PC-9 (cell line): ENCODE measurements at regions not wholly inside any gene's neighbourhood (a gene's known extent, or its start where the extent isn't known, plus 50 kb on each side); places are given as distances from the start of the nearest gene placed in this dataset.

Source experiments
- EZH2 ChIP-seq: fragments of 200-600 bp; sonication (generic); IDR thresholded peaks from 2 replicates; pipeline ENCODE4 v1.8.0; 2017; ENCODE audit warnings: antibody characterized with exemption, low read depth
- TF ChIP-seq, protein P1 (sequence below): fragments of 200-600 bp; sonication (generic); conservative IDR thresholded peaks from 2 replicates; pipeline ENCODE4 v1.6.1; 2017; ENCODE audit warnings: mixed run types, antibody characterized with exemption, mild to moderate bottlenecking, moderate library complexity

DNA sequence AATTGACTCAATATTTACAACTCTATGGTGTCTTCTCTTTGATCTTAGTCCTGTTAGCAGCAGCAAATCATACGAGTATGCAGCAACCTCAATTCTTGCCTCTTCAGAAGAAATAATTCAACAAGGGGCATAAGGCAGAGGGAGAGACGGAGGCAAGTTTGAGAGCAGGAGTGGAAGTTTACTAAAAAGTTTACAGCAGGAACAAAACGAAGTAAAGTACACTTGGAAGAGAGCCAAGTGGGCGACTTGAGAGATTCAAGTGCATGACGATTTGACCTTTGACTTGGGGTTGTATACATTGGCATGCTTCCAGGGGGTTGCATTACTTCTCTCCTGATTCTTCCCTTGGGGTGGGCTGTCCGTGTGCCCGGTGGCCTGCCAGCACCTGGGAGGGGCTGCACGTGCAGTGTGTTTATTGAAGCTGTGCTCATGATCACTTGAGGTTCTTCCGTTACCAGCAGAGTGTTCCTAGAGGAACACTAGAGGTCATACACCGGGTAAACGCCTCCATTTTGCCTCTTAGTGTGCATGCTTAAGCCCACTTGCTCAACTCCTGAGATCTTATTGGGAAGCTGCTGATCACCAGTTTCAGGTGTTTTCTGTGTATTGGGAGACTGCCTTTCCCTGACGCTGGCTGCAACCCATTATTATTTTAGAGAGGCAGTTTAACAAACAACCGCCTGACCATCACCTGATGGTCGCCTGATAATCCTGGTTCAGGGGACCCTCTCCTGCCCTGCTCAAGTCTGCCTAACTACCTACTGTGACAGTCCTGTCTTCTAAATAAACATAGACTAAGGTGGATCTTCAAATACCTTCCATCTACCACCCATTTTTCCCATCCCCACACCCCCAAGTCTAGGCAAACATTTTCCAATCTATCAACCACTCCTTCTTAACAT lies 172.4 kb upstream of the MYLIP start:
- TF ChIP-seq, protein P1, sequence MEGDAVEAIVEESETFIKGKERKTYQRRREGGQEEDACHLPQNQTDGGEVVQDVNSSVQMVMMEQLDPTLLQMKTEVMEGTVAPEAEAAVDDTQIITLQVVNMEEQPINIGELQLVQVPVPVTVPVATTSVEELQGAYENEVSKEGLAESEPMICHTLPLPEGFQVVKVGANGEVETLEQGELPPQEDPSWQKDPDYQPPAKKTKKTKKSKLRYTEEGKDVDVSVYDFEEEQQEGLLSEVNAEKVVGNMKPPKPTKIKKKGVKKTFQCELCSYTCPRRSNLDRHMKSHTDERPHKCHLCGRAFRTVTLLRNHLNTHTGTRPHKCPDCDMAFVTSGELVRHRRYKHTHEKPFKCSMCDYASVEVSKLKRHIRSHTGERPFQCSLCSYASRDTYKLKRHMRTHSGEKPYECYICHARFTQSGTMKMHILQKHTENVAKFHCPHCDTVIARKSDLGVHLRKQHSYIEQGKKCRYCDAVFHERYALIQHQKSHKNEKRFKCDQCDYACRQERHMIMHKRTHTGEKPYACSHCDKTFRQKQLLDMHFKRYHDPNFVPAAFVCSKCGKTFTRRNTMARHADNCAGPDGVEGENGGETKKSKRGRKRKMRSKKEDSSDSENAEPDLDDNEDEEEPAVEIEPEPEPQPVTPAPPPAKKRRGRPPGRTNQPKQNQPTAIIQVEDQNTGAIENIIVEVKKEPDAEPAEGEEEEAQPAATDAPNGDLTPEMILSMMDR: no peak
- TF ChIP-seq EZH2: no peak
